ENCODE measurements at regions not wholly inside any gene's neighbourhood (a gene's known extent, or its start where the extent isn't known, plus 50 kb on each side); places are given as distances from the start of the nearest gene placed in this dataset.

GRCh38 chr14:71532344-71532743 lies 399.9 kb upstream of the RGS6 start:
- no peak overlapping the region for H3K27ac ChIP-seq
- no peak for TF ChIP-seq CTCF (conservative IDR thresholded peaks at IDR 0.05)

- no peak overlapping the region for H3K27ac ChIP-seq
- no peak for TF ChIP-seq CTCF (conservative IDR thresholded peaks at IDR 0.05)
Measured at GRCh38 chr14:71532790-71533189, 399.4 kb upstream of the RGS6 start.

- TF ChIP-seq CTCF (conservative IDR thresholded peaks at IDR 0.05), result no peak
- H3K27ac ChIP-seq, result no peak overlapping the region
Measured at GRCh38 chr14:71533390-71533789, 398.8 kb upstream of the RGS6 start.

- no peak for TF ChIP-seq CTCF (conservative IDR thresholded peaks at IDR 0.05)
- H3K27ac ChIP-seq, result no peak overlapping the region
Measured at GRCh38 chr14:71533800-71534199, 398.4 kb upstream of the RGS6 start.

- TF ChIP-seq CTCF (conservative IDR thresholded peaks at IDR 0.05), result no peak
- no peak overlapping the region for H3K27ac ChIP-seq
Measured at GRCh38 chr14:71534506-71534905, 397.7 kb upstream of the RGS6 start.

- H3K27ac ChIP-seq, result no peak overlapping the region
- TF ChIP-seq CTCF (conservative IDR thresholded peaks at IDR 0.05), result no peak
Measured at GRCh38 chr14:71536015-71536740, 396.1 kb upstream of the RGS6 start.

- H3K27ac ChIP-seq, result peak overlapping the region; percentile 15; the same call in 1 of the 2 replicates
- no peak for TF ChIP-seq CTCF (conservative IDR thresholded peaks at IDR 0.05)
Measured at GRCh38 chr14:71536927-71537772, 395.1 kb upstream of the RGS6 start.
